KG1 (cell line): ENCODE measurements at regions not wholly inside any gene's neighbourhood (a gene's known extent, or its start where the extent isn't known, plus 50 kb on each side); places are given as distances from the start of the nearest gene placed in this dataset.
"Not testable (repeated sequence)": the region's sequence is repeated elsewhere in the genome, so short reads cannot be mapped to it uniquely, and the experiment has no call there.

Source experiments
- DNase-seq: peaks from one replicate; lab custom pipeline; 2025; lab: John Stamatoyannopoulos, UW

GRCh38 chr1:82143108-82143833, 342.5 kb downstream of the ADGRL2 start:
- no peak for DNase-seq

- no peak for DNase-seq
Measured at GRCh38 chr1:82141390-82141789, 340.7 kb downstream of the ADGRL2 start.

- DNase-seq = no peak
Measured at GRCh38 chr1:82139751-82140468, 339.2 kb downstream of the ADGRL2 start.

GRCh38 chr1:82136351-82136750, 335.6 kb downstream of the ADGRL2 start:
- not testable (repeated sequence) for DNase-seq

- no peak for DNase-seq
Measured at GRCh38 chr1:82125866-82126265, 325.1 kb downstream of the ADGRL2 start.

GRCh38 chr1:82125119-82125518, 324.4 kb downstream of the ADGRL2 start:
- DNase-seq = no peak

GRCh38 chr1:82121421-82121820, 320.7 kb downstream of the ADGRL2 start:
- no peak for DNase-seq

- DNase-seq = no peak
Measured at GRCh38 chr1:82116105-82116504, 315.4 kb downstream of the ADGRL2 start.

- no peak for DNase-seq
Measured at GRCh38 chr1:82114887-82115286, 314.2 kb downstream of the ADGRL2 start.

GRCh38 chr1:82110366-82111254, 309.9 kb downstream of the ADGRL2 start:
- no peak for DNase-seq

GRCh38 chr1:82108843-82109242, 308.1 kb downstream of the ADGRL2 start:
- DNase-seq = no peak

GRCh38 chr1:82106672-82107071, 305.9 kb downstream of the ADGRL2 start:
- DNase-seq = no peak

GRCh38 chr1:82099170-82099569, 298.4 kb downstream of the ADGRL2 start:
- no peak for DNase-seq

GRCh38 chr1:82094136-82094535, 293.4 kb downstream of the ADGRL2 start:
- DNase-seq = no peak

GRCh38 chr1:82091729-82092128, 291.0 kb downstream of the ADGRL2 start:
- DNase-seq = no peak

- DNase-seq = no peak
Measured at GRCh38 chr1:82091265-82091664, 290.5 kb downstream of the ADGRL2 start.

- no peak for DNase-seq
Measured at GRCh38 chr1:82090104-82090503, 289.4 kb downstream of the ADGRL2 start.

GRCh38 chr1:82086739-82087138, 286.0 kb downstream of the ADGRL2 start:
- DNase-seq = no peak

- no peak for DNase-seq
Measured at GRCh38 chr1:82079607-82080006, 278.9 kb downstream of the ADGRL2 start.

- DNase-seq = no peak
Measured at GRCh38 chr1:82073659-82074058, 272.9 kb downstream of the ADGRL2 start.

- DNase-seq = no peak
Measured at GRCh38 chr1:82073071-82073470, 272.3 kb downstream of the ADGRL2 start.

- no peak for DNase-seq
Measured at GRCh38 chr1:82065916-82066315, 265.2 kb downstream of the ADGRL2 start.

- DNase-seq = no peak
Measured at GRCh38 chr1:82064691-82065090, 264.0 kb downstream of the ADGRL2 start.
